KMS-11 (cell line): ENCODE measurements at regions not wholly inside any gene's neighbourhood (a gene's known extent, or its start where the extent isn't known, plus 50 kb on each side); places are given as distances from the start of the nearest gene placed in this dataset.

Source experiments
- H2AFZ ChIP-seq: fragments of 200-600 bp; sonication (generic); 2 replicates; pipeline ENCODE4 v1.6.1; 2016; ENCODE audit warnings: antibody characterized with exemption, mixed run types, low read depth
- H3K27ac ChIP-seq: fragments of 200-600 bp; sonication (generic); 2 replicates; pipeline ENCODE4 v1.6.1; 2016; ENCODE audit warnings: mild to moderate bottlenecking, mixed run types
- H3K27me3 ChIP-seq: fragments of 200-600 bp; sonication (generic); 2 replicates; pipeline ENCODE4 v1.6.1; 2017; ENCODE audit warnings: mild to moderate bottlenecking, low read depth, mixed run types, moderate library complexity; ENCODE audit not compliant: insufficient read depth
- H3K36me3 ChIP-seq: fragments of 200-600 bp; sonication (generic); 2 replicates; pipeline ENCODE4 v1.6.1; 2017; ENCODE audit warnings: mild to moderate bottlenecking, mixed run types; ENCODE audit not compliant: insufficient read depth
- H3K4me1 ChIP-seq: fragments of 200-600 bp; sonication (generic); 2 replicates; pipeline ENCODE4 v1.6.1; 2016; ENCODE audit warnings: mild to moderate bottlenecking, low read depth, mixed run types; ENCODE audit not compliant: poor library complexity, severe bottlenecking
- H3K4me2 ChIP-seq: fragments of 200-600 bp; sonication (generic); 2 replicates; pipeline ENCODE4 v1.7.0; 2016; ENCODE audit warnings: mild to moderate bottlenecking, mixed run types
- H3K4me3 ChIP-seq: fragments of 200-600 bp; sonication (generic); IDR thresholded peaks from 2 replicates; pipeline ENCODE4 v1.6.1; 2017; ENCODE audit warnings: low read depth, low read length, mixed read lengths; ENCODE audit not compliant: insufficient read depth
- H3K79me2 ChIP-seq: fragments of 200-600 bp; sonication (generic); 2 replicates; pipeline ENCODE4 v1.6.1; 2016; ENCODE audit warnings: low read depth, mixed run types; ENCODE audit not compliant: insufficient read depth
- H3K9ac ChIP-seq: fragments of 200-600 bp; sonication (generic); 2 replicates; pipeline ENCODE4 v1.6.1; 2016; ENCODE audit warnings: mild to moderate bottlenecking, mixed run types
- H4K20me1 ChIP-seq: fragments of 200-600 bp; sonication (generic); 2 replicates; pipeline ENCODE4 v1.6.1; 2016; ENCODE audit warnings: mild to moderate bottlenecking, mixed run types; ENCODE audit not compliant: insufficient read depth
- CTCF ChIP-seq: fragments of 200-600 bp; sonication (generic); conservative IDR thresholded peaks from 2 replicates; pipeline ENCODE4 v1.6.1; 2017; ENCODE audit warnings: low read depth, mild to moderate bottlenecking, antibody characterized with exemption, low read length, moderate library complexity, mixed read lengths

- Histone ChIP-seq H2AFZ (no peak overlapping the region), H4K20me1 (no peaks in the 10 kb centered on the region), H3K9ac (no peak overlapping the region), H3K27ac (no peak overlapping the region), H3K4me3 (no peak overlapping the region), H3K79me2 (no peaks in the 10 kb centered on the region), H3K27me3 (no peaks in the 10 kb centered on the region), H3K4me2 (no peak overlapping the region), H3K36me3 (no peaks in the 10 kb centered on the region), H3K4me1 (no peaks in the 10 kb centered on the region)
- TF ChIP-seq CTCF, result no peak
These were observed 893.2 kb downstream of the BCL11A start for GRCh38 chr2:59660262-59660661.

GRCh38 chr2:59658906-59659635 is 894.4 kb downstream of the BCL11A start:
- H3K4me3 ChIP-seq, result no peak overlapping the region
- no peaks in the 10 kb centered on the region for H3K4me1 ChIP-seq
- H3K27ac ChIP-seq, result no peak overlapping the region
- H3K4me2 ChIP-seq, result no peak overlapping the region
- H3K27me3 ChIP-seq, result no peaks in the 10 kb centered on the region
- no peaks in the 10 kb centered on the region for H4K20me1 ChIP-seq
- H3K9ac ChIP-seq, result no peak overlapping the region
- no peak overlapping the region for H2AFZ ChIP-seq
- no peak for TF ChIP-seq CTCF
- no peaks in the 10 kb centered on the region for H3K79me2 ChIP-seq
- H3K36me3 ChIP-seq, result no peaks in the 10 kb centered on the region

- Histone ChIP-seq H3K27ac (no peak overlapping the region), H3K79me2 (no peaks in the 10 kb centered on the region)
These were observed 897.6 kb downstream of the BCL11A start for GRCh38 chr2:59655809-59656208.

GRCh38 chr2:59654710-59655109 is 898.7 kb downstream of the BCL11A start:
- Histone ChIP-seq H3K36me3 (no peaks in the 10 kb centered on the region), H3K27me3 (no peaks in the 10 kb centered on the region), H3K79me2 (no peaks in the 10 kb centered on the region), H4K20me1 (no peaks in the 10 kb centered on the region), H3K4me1 (no peaks in the 10 kb centered on the region), H2AFZ (no peak overlapping the region), H3K9ac (no peak overlapping the region), H3K4me3 (no peak overlapping the region), H3K4me2 (no peak overlapping the region), H3K27ac (no peak overlapping the region)
- TF ChIP-seq CTCF, result no peak

More at GRCh38 chr2:59655809-59656208, 897.6 kb downstream of the BCL11A start:
- H3K36me3 ChIP-seq, result no peaks in the 10 kb centered on the region
- no peaks in the 10 kb centered on the region for H4K20me1 ChIP-seq
- H3K4me2 ChIP-seq, result no peak overlapping the region
- H3K27me3 ChIP-seq, result no peaks in the 10 kb centered on the region
- H3K9ac ChIP-seq, result no peak overlapping the region
- no peak for TF ChIP-seq CTCF
- H3K4me1 ChIP-seq, result no peaks in the 10 kb centered on the region
- H3K4me3 ChIP-seq, result no peak overlapping the region
- H2AFZ ChIP-seq, result no peak overlapping the region
